ENCODE measurements at regions not wholly inside any gene's neighbourhood (a gene's known extent, or its start where the extent isn't known, plus 50 kb on each side); places are given as distances from the start of the nearest gene placed in this dataset.

GRCh38 chr5:91955610-91956009, 572.5 kb upstream of the ARRDC3 start:
- no peak for TF ChIP-seq CTCF (conservative IDR thresholded peaks at IDR 0.05; ENCODE audit: low read length)
- TF ChIP-seq EZH2phosphoT487 (IDR thresholded peaks at IDR 0.05; ENCODE audit: borderline replicate concordance), result no peak

All from Loucy (cell line).